ENCODE measurements at regions not wholly inside any gene's neighbourhood (a gene's known extent, or its start where the extent isn't known, plus 50 kb on each side); places are given as distances from the start of the nearest gene placed in this dataset.

GRCh38 chr3:177746337-177746933 is 549.2 kb upstream of the TBL1XR1 start:
- no peak for TF ChIP-seq CTCF (IDR thresholded peaks at IDR 0.05)
- TF ChIP-seq POLR2A (IDR thresholded peaks at IDR 0.05) = no peak
- no peak for TF ChIP-seq EP300 (IDR thresholded peaks at IDR 0.05)

Measured in ovary (tissue), 3 donors.